ELF-1 (cell line): ENCODE measurements at regions not wholly inside any gene's neighbourhood (a gene's known extent, or its start where the extent isn't known, plus 50 kb on each side); places are given as distances from the start of the nearest gene placed in this dataset.

ENCODE experiments used
- DNase-seq: peaks from one replicate; pipeline ENCODE4 v3.0.0-alpha.2; 2016; ENCODE audit warnings: low read depth, low spot score

DNA sequence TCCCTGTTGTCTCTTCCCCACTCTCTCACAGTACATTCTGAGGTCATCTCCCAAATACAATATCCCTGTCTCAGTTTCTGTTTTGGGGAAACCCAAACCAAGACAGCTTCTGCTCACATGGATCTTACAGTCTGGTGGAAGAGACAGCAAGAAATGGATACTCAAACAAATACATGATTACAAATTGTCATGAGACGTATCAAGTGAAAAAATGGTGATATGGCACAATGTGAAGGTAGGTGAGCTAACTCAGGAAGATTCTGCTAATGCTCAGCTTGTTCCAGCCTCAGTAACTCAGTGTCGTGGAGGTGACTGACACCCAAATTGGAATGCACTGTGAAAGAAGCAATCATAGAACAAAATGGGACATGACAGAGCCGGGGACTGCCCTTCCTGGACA lies 68.3 kb downstream of the CHST1 start:
- DNase-seq: no peak

DNA sequence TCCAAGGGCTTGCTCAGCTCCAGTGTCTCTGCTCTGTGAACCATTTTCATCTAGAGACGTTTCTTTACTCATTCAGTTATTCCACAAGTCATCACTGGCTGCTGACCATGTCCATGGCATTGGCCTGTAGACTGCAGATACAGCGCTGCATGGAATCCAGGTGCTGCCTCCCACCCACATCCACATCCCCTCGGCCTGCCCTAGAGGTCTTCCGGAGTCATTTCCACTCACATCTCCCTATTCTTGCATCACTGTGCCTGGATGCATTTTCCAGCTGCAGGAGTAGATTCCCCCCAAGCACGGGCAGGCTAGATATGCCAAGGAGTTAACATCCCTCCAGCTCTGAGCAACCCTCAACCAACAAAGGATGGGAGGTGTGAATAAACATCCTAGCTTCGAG lies 68.9 kb downstream of the CHST1 start:
- DNase-seq: no peak

DNA sequence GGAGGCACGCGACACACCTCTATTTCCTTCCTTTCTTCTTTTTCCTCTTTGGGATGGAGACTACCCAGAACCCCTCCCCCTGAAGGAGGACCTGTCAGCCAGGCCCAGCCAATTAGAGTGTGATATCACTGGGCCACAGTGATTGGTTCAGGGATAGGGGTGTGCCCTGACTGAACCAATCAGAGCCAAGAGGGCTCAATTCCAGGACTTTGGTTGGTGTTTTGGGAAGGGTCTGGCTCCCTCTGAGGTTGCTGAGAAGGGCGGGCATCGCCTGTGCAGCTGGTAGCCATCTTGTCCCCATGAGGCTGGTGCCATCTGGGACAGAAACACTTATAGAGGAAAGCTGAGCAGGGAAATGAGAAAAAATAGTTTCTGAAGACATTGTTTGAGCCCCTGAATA lies 71.4 kb downstream of the CHST1 start:
- DNase-seq: peak; percentile 13

DNA sequence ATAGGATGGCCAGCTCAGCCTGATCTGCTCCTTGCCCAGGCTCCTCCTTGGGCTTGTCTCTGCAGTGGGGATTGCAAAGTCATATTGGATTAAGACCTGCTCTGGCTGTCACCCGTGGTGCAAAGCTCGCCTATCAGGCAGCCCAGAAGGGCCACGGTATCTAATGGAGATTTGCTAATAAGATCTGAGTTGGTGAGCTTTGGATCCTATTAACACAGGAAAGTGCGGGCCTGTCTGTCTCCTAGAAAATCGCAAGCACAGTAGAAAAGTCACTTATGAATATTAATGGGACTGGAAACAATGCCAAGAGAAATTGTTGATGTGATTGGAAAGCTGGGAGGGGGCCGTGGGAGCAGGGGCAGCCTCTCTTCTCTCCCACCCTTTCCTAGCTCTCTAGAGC lies 72.8 kb downstream of the CHST1 start:
- DNase-seq: no peak

DNA sequence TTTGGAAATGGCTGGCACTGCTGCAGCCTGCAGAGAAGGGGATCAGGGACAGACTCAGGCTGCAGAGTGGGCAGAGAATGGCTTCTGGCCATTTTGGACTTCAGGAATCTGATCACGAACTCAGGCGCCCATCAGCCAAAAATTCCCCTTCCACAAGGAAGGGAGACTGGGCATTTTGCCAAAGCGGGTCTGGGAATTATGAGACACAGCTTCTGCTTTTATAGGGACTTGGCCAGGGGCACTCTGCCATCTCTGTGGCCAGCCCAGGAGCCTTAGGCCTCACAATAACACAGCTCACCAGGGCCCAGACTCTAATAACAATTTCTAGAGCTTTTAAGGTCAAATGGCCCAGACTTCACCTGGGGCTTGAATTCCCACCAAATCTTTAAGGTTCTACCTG lies 74.7 kb downstream of the CHST1 start:
- no peak for DNase-seq

DNA sequence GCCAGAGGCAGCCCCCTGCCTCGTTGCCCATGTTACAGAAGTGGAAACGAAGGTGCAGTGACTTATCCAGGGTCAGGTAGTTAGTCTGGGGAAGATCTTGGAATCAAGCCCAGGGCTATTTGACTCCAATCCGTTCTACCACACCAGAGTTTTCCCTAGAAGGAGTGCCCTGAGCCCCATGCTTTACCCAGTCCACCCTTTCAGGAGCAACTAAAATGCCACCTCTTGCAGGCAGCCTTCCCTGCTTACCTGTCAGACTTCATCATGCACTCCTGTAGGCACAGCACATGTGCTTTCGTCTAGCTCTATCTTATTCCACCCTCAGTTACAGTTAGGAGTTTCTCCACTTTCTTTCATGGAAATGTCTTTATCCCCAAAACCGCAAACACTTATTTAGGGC lies 80.2 kb downstream of the CHST1 start:
- DNase-seq: no peak

DNA sequence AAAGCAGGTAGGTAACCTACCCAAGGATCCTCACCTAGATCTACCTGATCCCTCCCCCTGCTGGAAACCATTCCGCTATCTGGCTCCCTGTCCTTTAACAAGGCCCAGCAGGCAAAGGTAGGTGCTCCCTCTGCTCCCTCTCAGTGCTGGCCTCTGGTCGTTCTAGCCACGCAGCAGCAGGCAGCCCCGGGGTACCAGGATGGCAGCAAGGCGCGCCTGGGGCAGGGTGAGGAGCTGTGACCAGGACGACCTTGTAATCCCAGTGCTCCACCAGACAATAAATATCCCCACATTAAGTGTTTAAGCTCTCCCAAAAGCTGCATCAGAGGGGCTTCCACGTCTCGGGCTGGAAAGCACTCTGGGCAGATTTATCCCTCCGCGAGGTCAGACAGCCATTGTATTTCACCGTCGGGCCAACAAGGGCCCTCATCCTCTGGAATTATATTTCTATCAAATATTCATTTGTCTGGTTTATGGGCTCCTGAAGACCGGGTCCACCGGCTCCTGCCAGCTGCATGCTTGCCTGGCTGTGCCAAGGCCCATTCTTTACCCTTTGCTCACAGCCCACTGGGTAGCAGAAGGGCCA lies 81.3 kb downstream of the CHST1 start:
- DNase-seq: no peak

DNA sequence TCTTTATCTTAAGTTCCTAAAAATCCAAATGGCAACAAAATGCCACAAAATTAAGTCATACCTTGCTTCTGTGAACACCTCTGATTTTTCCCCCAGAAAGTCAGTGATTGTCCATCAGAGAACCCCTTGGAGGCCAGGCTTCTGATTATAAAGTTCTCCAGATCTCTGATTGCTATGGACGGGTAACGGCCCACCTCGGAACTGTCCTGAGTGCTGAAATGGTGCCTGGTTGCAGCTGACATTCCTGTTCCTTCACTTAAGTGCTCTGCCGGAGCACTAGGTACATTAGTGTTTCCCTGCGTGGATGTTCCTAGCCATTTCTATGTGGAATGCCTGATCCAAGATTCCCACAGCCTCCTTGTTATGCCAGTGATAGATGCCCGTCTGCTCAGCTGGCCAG lies 85.0 kb downstream of the CHST1 start:
- peak; percentile 30 for DNase-seq

DNA sequence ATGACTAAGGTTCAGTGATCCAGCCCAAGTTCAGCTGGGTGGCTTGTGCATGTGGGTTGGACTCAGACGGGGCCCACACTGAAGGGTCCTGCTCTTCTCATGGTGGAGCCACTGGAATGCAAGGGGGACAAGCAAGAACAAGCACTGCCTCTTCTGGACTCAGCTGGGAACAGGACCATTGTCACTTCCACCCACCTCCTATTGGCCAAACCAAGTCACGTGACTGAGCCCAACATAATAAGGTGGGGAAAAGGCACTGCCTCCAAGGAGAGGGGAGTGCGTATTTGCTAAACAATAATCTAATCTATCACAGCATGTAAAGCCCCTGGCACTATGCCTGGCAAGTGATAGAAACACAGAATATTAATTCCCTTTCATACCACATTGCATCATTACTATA lies 87.1 kb downstream of the CHST1 start:
- DNase-seq: no peak

DNA sequence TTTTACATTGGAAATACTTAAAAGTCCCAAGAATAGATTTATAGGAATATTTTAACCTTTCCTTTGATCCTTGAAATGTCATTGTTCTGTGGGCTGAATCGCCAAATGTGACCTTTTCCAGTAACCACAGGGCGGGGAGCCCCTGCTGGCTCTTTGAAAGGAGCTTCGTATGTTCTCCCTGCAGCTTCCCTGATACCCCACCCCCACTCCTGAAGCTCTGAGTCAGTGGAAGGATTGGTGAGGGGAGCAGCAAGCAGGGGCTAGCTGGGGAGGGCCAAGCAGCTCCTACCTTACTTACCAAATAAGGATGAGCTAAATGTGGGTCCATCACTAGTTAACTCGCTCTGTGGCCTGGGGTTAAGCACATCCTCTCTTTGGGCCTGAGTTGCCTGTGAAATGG lies 87.7 kb downstream of the CHST1 start:
- DNase-seq: peak; percentile 22

DNA sequence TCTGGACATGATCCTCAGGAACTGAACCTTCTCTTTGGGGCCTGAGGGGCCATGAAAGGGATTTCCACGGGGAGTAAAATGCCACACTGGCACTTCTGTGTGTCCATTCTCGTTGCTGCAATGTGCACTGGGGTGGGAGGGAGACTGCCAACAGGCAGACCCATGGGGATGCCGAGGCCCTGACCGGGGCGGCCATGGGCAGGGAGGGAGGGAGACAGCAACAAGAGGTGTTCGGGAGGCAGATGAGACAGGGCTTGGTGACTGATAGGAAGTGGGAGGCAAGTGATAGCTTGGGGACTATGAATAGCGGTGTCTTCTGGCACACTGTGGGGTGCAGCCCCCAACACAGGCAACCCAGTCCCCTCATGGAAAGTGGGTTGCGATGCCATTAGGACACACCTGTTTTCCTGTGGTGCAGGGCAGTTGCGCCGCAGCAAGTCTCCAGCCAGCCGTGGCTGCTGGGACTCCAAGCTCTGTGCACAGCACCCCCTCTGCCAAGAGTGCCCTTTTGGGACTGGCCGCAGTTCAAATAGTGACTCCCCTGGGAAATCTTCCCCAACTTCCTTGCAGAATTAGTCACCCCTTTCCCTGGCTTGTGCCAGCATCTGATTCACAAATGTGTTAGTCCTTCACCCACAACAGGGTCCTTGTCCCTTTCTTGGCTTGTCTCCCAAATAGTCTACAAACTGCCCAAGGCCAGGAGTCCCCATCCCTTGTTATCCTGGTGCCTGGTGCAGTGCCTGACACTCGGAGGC lies 88.8 kb downstream of the CHST1 start:
- no peak for DNase-seq

DNA sequence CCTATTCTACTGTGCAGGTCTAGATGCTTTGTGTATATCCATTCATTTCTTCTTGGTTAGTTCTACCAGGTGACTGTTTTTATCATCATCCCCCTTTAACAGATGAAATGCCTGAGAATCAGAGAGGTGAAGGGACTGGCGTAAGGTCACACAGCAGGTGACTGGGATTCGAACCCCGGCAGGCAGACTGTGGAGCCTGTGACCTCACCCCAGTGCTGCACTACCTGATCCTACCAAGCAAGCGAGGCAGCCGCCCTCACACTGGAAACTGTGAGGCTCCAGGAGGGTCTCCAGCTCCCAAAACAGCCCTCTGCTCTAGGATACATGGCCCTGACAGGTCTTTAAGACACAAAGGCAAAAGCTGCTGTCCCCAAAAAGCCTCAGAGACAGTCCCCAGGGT lies 91.7 kb downstream of the CHST1 start:
- DNase-seq: no peak

DNA sequence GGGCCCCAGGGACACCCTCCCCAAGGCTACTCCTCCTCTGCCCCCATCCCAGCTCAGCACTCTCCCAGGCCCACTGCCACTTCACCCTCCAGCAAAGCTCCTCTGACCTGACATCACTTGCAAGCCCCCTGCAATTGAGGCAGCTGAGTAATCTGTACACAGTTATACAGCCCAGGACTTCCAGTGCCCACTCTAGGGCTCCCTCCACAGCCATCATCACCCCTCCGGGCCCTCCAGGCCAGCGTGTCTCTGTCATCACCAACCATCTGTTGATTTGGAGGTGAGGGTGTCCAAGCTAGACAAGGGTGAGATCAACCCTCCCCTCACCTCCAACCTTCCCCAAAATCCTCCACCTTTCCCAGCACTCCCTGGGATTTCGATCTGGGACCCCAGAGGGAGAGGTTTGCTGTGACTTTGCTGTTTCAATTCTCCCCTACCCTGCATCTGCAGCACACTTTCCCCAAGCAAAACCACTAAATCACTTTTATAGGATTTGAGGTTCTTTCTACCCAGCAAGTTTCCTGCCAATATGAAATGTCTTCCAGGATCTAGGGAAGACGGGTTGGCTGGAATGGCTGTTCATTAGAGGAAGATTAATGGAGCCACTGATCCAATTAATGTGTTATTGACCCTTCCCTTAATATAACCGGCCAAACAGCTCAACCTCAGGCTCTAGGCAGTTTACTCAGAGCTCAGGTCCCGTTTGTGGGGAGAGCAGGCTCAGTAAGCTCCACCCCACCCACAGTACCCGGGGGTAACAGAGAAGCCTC lies 92.9 kb downstream of the CHST1 start:
- no peak for DNase-seq

DNA sequence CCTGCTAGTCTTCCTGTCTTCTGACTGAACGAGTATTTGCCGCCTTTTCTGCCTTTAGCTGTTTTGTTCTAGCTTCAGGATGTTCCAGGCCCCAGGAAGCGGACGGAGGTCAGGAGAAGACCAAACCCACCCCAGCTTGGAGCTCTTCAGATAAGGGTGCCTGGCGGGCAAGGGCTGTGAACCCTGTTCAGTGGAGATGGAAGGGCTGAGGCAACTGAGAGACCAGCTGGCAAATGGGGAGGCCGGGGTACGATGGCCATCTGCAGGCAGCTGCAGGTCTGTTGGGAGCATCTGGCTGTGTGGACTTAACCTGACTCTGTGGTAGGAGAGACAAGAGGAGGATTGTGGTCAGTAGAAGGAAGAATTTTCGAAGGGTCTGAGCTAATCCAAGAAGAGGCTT lies 95.6 kb downstream of the CHST1 start:
- DNase-seq: no peak

DNA sequence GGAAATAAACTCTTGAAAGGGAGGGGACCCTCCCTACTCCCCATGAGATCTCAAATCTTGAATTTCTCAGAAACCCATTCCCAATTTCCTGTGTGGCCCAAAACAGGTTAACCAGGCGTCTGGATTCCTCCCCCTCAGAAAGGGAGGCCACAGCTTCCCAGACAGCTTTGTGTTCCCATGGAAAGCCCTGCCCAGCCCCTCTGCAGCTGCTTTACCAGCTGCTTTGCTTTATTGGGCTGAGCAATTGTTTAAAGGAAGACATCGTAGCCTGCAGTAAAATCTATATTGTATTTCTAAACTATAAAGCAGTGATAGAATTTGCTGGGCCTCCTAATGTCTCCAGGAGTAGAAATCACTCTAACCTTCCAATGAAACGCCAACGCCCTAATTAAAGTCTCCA lies 97.4 kb downstream of the CHST1 start:
- no peak for DNase-seq

DNA sequence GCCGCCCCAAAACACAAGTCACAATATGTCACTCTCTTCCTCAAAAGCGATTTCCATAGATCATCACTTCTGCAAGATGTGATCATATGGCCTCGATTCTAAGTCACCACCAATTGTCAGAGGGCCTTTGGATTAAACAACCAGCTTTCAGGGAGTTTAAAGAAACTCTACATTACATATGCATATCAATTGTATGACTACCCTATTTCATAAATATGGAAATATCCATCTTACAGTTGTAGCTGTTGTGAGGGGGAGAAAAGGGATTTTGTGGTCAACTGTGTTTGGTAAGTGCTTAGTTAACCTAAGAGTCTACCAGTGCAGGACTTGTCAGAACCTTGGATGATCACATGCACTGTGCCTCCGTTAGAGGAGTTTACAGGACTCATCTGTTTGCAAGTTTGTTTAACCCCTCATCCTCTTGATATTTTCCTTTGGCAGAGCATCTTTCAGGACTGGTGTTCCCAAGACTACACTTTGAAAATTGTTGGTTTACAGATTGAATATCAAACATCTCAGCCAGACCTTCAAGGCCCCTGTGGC lies 99.9 kb downstream of the CHST1 start:
- DNase-seq: no peak

DNA sequence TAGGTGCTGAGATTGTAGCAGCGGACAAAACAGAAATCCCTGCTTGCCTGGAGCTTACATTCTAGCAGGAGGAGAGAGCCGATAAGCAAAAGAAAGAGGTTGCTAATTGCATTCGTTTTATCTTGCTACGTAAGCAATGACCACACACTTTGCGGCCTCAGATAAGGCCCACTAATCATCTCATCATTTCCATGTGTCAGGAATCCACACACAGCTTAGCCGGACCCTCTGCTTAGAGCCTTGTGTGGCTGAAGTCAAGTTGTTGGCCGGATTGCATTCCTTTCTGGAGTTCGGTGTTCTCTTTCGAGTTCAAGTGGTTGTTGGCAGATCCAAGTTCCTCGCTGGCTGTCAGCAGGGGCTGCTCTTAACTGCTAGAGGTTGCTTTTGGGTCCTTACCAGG lies 101.6 kb downstream of the CHST1 start:
- DNase-seq: peak; percentile 6

DNA sequence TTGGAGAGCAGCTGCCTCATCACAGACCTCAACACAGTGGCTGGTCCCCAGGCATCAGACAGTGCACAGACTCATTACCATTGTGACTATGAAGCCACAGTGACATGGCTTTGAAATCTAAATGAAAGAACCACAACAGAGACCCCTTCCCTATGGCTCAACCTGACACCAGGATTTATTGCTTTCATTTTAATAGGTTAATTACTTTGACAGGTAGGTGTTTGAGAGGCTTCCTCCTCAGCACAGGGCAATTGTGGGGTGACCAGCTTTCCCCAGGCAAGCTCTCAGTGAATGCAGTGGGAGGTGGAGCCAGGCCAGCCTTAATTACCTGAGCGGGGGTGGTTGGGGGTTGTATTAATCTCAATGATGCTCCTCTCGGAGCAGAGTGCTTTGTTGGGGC lies 102.3 kb downstream of the CHST1 start:
- no peak for DNase-seq

DNA sequence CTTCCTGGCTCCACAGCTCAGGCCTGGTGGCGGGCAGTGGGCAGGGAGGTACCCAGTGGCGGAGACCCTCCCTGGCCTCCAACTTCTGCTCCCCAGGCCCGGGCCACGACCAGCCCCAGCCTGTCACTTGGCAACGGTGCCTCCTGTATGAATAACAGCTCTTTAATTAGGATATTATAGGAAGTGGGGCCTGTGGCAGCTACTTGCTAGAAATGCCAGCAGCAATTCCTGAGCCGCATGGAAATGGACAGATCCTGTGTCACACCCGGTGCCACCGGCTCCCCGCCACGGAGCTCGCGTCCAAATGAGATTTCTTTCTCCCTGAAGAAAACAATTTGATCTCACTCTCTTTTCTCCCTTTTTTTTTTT lies 104.5 kb downstream of the CHST1 start:
- no peak for DNase-seq

DNA sequence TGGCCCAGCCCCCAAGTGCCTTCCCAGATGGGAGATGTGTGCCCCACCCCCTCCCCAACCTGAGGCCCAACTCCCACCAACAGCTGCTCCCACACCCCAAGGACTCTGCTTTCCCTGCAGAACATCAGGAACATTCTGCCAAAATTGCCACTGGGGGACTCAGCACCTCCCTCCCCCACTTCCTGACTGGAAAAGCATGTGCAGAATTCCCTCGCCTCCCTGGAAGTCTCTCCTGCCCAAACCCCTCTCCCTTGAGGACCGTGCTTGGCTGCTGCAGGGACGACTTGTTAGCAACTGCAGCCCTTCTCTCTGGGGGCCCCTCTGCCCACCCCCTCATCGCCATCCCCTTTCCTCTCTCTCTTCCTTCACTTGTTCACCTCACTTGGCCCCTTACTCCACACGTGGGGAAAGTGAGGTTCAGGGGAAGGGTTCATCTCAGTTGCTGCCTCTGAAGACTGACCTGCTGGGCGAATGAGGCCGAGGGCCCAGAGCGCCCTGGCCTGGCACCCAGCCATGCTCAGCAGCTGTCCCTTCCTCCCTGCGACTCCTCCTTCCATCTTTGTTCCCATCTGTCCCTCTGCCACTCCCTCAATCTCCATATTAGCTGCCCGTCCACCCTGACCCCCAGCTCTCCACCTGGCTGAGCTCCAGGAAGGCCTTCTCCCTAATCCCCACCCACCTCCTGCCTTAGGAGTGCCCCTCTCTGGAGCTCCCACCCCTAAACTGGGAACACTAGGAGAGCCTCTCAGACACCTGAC lies 105.1 kb downstream of the CHST1 start:
- DNase-seq: no peak

DNA sequence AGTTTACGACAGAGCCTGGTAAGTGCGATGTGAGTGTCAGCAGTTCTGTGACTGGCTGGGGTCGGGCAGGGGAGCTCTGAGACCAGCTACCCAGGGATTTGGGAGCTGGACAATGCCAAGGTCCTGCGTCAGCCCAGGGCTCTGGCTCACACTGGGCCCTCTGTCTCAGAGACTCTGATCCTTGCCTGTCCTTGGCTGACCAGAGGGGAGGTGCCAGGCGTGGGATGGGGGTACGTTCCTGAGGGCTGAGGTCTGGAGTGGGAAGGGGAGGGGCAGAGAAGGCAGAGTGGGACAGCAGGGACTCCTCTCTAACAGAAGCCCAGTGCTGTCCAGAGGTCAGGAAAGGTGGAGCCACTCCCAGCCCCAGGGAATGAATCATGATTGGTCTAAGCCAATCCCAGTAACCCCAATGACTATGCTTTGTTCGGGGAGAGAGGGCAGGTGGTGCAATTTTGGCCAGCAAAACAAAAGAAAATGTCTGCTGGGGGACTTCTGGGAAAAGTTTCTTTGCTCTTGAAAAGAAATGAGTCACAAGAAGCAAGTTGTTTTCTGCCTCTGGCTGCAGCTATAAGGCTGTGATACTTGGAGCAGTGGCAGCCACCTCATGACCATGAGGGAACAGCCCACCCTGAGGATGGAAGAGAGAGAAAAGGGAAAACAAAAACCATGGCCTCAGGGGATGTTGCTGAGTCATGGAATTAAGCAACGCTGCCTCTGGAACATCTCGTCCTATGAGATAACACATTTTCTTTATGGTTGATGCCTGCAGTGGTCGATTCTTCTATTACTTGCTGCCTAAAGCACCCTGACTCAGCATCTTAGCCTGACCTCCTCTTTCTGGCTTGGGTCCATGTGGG lies 108.3 kb downstream of the CHST1 start:
- peak; percentile 19 for DNase-seq
